ENCODE measurements at regions not wholly inside any gene's neighbourhood (a gene's known extent, or its start where the extent isn't known, plus 50 kb on each side); places are given as distances from the start of the nearest gene placed in this dataset.
"Not testable (repeated sequence)": the region's sequence is repeated elsewhere in the genome, so short reads cannot be mapped to it uniquely, and the experiment has no call there.

- not testable (repeated sequence) for TF ChIP-seq CTCF (IDR thresholded peaks at IDR 0.05 in 4 of 5, conservative IDR thresholded peaks at IDR 0.05 in 1 of 5); POLR2A (IDR thresholded peaks at IDR 0.05)
Measured at GRCh38 chr2:204412782-204413181, 132.5 kb upstream of the PARD3B start.
